HG03159 (cell line): ENCODE measurements at regions not wholly inside any gene's neighbourhood (a gene's known extent, or its start where the extent isn't known, plus 50 kb on each side); places are given as distances from the start of the nearest gene placed in this dataset.

Experiments
- ATAC-seq: cut with Tn5 transposase; IDR thresholded peaks from one replicate; pipeline ENCODE4 v1.9.1; 2021; ENCODE audit warnings: mild to moderate bottlenecking, moderate library complexity; ENCODE audit not compliant: unreplicated experiment

DNA sequence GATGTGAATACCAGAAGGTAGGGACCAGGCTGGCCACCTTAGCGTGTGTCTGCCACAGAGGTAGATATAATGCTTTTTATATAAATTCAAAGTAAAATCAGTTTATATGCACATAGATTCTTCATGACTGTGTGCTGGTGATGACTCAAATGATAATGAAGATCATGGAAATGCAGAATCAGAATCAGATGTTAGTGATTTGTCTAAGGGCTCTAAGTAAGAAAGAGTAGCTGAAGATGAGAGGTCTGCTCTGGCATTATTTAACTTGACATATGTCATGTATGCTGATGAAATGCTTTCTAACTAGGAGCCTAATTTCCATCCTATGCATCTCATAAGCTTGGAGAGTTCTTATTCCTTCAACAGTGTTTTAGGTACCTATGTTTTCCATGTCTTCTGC is 50.3 kb upstream of the DPH6 start:
- ATAC-seq, result no peak

DNA sequence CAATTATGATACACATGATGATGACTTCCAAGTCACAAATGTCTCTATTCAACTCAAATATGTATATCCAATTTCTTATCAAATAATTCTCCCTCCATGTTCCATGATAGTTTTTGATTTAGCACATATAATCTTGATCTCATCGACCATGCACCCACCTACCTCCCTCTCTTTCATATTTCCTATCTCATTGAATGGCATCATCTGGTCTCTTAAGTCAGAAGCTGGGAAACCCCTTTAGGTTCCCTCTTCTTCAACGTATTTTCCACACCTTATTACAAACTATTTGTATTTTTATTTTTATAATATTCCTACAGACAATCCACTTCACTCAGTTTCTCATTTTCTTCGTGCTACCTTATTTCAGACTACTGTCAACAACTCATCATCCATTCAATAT is 56.9 kb upstream of the DPH6 start:
- ATAC-seq, result no peak

DNA sequence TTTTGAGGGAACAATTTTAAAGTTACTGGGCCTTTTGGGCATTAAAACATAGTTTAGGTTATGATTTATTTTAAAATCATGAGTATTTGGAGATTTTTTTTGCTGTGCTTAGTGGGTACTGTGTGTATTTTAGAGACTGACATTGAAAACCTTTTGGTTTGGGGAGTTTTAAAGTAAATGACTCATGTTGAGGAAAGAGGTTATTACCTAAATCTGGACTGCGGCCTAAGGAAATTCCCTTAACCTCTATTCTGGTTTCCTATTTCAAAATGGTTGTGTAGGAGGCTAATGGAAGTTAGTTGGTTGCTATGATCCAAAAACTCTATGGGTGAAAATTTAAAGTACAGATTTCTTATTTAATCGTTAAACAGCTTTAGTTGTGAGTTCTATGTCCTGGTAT is 57.3 kb upstream of the DPH6 start:
- ATAC-seq, result no peak

DNA sequence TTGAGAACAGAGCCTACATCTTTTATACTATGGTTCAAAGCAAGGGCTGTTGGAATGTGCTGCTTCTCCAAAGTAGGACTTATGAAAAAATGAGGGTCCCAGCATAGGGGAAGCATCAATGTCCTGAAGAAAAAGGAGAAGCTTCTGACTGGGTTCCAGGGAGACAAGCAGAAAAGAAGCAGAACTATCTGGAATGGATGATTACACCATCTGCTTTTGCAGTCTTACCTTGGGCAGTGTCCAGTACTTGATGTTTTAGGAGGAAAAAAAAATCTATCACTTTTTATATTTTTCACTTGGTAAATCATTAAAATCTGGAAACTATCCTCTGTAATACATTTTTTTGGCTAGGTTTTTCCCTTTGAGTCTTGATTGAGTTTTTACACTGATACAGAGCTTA is 57.9 kb upstream of the DPH6 start:
- no peak for ATAC-seq

DNA sequence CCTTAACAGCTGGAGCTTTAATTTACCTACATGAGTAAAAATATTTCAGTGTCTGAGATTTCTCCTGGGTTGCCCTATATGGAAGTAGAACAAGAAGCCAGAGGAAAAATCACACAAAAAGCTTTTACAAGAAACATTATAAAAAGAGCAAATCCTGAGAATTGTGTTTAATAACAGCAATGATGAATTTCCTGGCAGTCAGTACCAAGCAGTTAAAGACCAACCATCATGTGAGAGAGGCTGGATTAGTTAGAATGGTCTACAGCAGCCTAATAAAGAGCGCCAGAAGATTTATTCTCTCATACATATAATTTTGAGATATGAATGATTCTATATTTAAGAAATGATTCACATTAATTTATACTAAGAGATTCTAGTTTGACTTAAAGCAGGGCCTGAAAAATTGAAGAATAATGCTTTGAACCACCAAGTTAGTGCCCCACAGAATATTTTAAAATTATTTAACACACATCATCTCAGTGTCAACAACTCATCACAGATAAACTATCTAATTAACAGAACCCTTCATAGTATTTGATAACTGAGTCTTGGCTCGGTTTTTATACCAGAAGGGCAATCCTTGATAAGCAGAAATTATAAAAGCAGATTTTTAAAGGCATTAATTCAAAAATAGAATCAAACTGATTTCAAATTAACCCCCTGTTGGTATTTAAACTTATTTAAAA is 59.9 kb upstream of the DPH6 start:
- ATAC-seq, result no peak

DNA sequence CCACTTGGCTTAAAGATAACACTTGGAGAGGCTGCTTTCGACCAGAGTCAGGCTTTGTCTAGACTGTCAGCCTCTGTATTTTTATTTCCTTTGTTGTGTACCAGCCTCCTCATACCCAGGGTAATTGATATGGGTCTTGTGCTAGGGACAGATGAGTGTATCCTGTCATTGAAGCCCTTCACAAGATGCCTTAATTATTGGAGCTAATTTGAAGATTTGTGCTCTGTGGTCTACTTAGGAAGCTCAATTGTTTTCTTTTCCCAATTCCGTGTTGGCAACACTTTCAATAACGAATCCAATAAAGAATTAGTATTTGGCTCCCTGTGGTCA is 60.5 kb upstream of the DPH6 start:
- no peak for ATAC-seq

DNA sequence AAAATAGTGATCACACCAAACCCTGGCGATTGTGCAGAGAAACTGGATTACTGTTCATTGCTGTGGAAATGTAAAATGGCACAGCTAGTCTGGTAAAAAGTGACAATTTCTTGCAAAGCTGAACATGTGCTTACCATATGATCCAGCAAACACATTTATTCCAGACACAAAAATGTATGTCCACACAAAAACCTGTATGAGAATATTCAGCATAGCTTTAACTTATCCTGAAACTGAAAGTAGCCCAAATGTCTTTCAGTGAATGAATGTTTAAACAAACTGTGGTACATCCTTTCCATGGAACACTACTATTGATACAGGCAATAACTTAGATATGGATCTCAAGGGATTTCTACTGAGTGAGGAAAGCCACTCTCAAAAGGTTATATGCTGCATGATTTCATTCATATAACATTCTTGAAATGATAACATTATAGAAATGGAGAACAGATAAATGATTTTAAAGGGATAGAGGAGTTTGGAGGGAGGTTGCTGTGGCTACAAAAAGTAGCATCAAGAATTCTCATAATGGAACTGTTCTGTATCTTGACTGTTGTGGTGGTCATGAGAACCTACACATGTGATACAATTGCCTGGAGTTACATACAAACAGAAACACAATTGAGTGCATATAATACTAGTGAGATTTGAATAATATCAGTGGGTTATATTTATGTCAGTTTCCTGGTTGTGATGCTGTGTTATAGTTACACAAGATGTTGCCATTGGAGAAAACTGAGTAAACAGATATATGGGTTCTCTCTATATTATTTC is 70.7 kb upstream of the DPH6 start:
- no peak for ATAC-seq

DNA sequence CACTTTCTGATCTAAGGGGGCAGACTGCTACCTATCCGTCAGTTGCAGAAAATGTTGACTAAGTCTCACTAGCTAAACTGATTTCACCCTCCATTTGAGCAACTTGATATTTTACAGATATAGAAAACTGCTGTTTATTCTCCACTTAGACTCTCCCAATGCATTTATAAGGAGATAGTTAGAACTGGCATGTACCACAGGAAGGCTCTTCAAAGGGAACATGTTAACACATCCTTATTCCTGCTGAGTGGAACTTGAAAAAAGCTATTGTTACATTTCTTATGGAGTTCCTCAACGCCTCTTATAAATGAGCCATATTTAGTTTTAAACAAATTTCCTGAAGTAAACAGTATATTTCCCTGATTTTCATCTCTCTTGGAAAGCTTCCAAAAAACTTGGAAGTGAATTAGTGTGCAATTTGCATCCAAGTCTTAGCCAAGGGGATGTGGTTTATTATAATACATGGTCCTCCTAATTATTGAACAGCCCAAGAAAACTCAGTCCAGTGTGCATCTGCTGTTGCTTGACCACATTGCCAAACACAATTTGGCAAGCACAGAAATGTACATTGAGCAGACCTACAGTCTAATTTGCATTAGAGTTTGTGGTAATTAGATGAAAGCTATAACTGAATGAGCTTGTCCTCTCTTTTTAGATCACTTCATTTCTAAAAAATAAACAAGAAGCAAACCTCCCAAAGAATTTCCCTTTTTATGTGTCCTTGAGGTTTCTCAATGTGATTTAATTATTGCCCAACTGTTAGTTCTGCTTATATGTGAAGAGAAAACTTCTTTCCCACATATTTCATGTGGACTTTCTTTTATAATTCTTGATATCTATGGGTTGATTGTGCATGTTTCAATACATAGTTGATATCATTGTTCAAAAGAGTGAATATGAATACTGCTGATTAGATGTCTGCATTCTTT is 72.6 kb upstream of the DPH6 start:
- ATAC-seq, result no peak

DNA sequence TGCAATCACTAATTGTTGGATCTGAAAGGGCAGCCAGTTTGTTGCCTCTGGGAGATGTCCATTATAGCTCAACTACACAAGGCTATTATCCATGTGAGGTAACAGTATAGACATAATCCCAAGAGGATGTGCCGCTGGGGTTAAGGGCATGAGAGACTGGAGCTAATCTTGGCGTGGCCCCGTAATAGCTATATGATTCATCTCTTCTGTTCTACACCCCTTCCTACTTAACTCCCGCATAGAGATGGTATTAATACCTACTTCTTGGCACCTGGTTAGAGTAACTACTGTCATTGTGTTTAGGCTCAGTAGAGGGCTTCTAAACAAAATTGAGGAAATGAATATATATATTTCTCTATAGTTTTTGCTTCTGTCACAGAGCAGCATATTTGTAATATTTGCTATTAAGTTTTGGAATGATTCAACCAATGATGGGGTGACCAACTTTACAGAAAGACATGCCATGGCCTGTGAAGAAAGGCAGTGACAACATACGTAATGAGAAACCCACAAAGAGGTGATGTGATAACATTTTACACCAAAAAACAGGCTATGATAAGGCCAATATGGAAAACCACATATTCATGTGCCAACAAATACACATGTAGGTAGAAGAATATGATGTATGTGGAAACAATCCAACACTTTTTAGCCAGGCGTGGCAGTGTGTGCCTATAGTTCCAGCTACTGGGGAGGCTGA is 76.8 kb upstream of the DPH6 start:
- ATAC-seq, result no peak

DNA sequence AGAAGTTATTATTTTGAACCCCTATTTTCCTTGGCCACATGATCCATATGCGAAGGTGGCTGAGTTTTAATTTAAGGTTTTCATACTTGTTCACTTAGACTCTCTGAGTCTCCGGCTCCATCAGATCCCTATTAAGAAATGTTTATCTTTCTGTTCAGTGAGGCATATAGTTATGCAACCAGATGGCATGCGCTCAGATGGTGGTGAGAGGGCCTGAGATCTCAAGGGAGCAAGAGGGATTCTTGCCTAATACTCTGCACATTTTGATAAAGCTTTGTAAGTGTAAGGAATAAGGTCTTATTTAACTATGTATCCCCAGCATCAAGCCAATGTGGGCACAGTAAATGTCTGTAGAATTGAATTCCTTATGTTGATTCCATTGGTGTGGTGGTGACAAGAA is 78.9 kb upstream of the DPH6 start:
- ATAC-seq, result no peak

DNA sequence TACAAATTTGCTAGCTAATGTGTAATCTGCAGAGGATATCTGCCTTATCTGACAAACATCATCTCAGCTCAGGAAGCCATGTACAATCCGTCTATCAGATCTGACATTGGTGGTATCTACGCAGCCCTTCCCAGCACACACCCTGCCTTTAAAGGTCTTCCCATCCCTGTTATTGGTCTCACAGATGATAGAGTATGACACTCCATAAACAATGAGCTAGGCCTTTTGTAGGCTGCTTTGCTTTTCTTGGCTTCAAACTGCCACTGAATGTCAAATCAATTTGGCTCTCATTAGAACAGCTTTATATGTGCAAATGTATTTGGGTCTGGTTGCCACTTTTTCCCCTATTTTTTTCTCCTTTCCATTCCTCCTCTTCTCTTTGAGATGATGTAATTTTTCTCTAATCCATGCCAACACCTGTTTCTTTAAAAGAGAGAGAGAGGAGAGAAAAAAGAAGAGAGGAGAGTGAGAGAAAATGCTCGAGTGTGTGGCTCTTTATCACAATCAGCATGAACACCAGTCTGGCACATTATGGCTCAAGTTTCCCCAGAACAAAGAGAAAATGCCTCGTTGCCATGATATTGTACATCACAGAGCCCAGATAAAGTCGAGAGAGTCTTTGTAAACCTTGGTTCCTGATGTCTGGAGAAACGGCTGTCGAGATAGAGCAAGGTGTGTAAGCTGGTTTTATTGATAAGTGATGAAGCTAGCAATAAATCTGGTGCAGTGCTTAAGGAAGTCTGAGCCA is 80.8 kb upstream of the DPH6 start:
- no peak for ATAC-seq

DNA sequence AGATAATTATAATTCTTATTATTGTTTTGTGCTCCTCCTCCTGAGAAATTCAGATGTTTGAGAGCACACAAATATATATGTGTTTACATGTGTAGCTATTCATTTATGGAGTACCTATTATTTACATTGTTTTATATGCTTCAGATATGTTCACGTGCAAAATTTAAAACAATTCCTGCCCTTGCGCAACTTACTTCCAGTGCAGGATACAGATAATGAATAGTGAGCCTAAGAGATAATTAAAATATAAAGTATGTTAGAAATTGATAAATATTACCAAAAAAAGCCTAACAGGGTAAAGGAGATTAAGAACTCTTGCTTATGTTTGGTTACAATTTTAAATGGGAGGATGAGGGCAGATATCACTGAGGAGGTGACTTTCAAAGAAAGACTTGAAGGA is 81.7 kb upstream of the DPH6 start:
- ATAC-seq, result no peak

DNA sequence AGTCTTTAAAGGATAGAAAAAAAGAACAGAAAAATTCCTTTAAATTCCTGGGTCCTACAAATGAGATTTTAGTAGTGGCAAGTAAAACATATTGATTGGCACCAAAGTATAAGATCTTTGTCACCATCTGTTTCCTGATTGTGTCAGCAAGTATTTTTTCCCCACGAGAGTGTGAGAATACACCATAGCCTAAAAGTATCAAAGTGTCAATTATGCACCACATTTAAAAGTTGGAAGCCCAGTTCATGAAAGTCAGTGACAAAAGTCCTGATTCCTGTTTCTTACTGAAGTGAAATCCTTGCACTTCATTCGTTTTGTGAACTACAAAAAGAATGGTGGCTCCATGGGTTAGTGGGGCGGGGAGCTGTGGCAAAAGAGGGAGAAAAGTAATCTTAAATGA is 83.8 kb upstream of the DPH6 start:
- ATAC-seq, result no peak

DNA sequence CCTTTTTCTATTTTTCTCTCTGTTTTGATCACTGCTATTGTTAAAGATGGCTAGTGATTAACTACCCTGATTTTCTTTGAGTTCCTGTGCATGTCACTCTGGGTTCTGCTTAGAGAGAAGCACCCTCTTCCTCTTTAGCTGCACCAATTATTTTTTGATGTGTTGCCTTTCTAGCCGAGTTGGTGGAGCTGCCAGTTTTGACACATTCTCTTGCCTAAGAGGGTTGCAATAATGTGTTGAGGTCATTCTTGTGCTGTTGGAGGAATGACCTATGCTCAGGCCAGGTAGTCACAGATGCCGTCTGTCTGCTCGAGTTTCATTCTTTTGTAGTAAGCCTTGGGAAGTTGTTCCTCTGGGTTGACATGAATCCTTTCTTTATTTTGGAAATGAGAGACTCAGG is 84.6 kb upstream of the DPH6 start:
- ATAC-seq, result no peak

DNA sequence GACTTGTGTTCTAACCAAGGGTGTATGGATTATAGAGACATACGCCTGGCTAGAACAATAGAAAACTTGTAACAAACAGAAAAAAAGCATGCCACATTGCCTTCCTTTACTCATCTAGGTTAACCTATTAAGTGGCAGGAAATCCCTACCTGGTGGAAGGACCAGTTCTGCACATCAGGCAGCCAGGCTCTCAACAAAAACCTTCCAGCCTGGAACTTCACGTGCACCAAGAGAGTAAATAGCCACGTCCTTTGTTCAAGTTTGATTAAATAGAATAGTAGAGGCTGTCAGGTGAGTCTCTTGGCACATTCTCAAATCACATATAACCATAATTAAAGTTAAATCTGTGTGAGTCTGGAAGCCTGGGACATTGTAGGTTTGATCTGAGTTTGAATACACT is 85.0 kb upstream of the DPH6 start:
- ATAC-seq, result no peak

DNA sequence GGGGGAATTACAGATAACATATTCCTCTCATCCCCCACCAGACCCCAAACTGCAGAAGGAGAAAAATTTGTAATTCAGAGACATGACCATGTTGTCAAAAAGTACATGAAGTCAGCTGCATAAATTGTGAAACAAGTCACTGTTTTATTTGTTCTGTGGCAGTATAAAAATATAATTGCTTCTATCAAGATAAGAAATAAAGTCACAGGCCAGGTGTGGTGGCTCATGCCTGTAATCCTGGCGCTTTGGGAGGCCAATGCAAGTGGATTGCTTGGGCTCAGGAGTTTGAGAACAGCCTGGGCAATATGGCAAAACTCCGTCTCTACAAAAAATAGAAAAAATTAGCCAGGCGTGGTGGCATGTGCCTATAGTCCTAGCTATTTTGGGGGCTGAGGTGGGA is 87.7 kb upstream of the DPH6 start:
- no peak for ATAC-seq

DNA sequence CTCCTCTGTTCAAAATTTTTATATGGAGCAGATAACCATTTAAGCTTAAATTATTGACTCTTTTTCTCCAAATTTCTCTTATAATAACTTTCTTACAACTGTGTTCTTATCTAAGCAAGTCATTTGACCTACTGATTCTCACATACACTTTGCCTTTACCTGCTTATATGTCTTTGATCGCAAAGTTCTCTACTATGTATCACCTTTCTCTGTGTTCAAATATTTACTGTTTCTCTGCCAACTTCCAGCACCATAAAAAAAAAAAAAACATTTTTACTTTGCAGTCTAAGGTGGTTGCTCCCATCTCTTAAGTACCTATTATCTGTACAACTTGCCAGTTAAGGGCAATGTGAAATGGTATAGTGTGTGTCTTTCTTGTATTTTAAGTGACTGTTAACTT is 100.8 kb upstream of the DPH6 start:
- ATAC-seq, result no peak

DNA sequence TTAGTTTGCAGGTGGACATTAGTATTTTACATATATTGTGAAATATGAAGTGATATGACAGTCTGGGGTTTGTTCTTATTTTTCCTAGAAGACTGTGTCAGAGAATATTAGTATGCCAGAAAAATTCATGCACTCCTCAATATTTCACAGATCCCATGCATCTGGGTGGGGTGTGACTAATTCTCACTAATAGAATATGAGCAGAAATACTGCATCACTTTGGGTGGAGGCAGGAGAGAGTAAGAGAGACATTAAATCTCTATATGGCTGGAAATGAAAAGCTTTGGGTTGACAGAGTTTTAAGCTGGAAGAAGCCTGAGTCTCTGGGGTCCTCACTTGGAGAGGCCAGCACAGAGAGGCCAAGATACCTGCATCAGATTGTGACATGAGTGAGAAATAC is 101.3 kb upstream of the DPH6 start:
- ATAC-seq, result no peak

DNA sequence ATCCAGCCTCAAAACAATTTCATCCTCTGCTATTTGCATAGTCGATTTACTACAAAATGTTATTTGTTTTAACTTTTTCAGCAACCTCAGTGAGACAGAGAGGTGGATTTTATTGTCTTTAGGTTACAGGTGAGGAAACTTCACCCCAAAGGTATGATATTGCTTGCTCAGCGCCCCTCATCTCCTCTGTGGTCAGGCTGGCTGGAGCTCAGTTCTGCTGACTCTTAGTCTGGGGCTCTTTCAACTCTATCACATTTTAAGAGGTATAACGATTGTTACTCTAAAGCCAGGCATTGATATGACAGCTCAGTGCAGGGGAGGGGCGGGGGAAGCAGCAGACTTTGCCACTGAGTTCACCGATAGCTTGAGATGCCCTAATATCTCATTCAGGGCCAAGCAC is 103.0 kb upstream of the DPH6 start:
- no peak for ATAC-seq

DNA sequence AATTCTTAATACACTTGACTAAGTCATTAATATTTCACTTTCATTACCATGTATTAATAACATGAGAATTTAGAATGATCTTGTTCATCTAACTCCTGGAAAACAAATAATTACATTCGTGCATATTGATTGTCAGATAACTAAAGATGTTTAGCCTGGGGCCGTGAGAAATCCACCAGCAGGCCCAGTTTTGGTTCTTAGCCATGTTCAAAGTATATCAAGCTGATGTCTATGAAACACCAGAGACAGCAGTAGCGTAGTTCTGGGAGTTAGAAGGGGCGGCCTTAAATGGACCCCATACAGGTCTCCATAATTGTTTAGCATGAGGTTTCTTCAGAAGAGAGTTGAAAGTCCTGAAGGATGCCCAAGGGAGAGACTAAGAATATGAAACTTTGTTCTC is 103.6 kb upstream of the DPH6 start:
- ATAC-seq, result no peak

DNA sequence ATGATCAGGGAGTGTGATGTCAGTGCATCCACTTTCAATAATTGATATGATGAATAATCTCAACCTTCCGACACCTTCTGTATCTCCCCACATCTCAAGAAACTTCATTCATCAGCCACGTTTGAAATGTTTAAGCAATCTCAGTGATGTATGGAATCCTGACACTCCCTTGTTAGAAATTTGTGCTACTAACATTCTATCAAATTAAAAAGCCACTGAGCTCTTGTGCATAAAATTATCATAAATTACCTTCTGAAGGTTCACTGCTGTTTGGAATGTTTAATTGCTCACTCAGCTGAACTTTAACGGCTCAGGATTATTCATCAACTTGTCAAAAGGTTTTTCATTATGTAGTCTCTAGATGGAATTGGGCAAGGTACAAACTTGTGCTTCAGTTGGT is 108.4 kb upstream of the DPH6 start:
- ATAC-seq, result no peak
